GM18907 (cell line): ENCODE measurements at regions not wholly inside any gene's neighbourhood (a gene's known extent, or its start where the extent isn't known, plus 50 kb on each side); places are given as distances from the start of the nearest gene placed in this dataset.
"Not testable (repeated sequence)": the region's sequence is repeated elsewhere in the genome, so short reads cannot be mapped to it uniquely, and the experiment has no call there.

Source experiments
- ATAC-seq: cut with Tn5 transposase; IDR thresholded peaks from one replicate; pipeline ENCODE4 v1.9.1; 2021; ENCODE audit warnings: mild to moderate bottlenecking, moderate library complexity; ENCODE audit not compliant: unreplicated experiment

DNA sequence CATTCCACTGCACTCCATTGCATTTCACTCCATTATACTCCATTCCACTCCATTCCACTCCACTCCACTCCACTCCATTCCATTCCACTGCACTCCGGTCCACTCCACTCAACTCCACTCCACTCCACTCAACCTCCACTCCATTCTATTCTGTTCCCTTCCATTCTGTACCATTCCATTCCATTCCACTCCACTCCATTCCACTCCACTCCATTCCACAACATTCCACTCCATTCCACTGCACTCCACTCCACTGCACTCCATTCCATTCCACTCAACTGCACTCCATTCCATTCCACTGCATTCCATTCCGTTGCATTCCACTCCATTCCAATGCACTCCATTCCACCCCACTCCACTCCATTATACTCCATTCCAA is 2565.3 kb upstream of the TPTE start:
- not testable (repeated sequence) for ATAC-seq

DNA sequence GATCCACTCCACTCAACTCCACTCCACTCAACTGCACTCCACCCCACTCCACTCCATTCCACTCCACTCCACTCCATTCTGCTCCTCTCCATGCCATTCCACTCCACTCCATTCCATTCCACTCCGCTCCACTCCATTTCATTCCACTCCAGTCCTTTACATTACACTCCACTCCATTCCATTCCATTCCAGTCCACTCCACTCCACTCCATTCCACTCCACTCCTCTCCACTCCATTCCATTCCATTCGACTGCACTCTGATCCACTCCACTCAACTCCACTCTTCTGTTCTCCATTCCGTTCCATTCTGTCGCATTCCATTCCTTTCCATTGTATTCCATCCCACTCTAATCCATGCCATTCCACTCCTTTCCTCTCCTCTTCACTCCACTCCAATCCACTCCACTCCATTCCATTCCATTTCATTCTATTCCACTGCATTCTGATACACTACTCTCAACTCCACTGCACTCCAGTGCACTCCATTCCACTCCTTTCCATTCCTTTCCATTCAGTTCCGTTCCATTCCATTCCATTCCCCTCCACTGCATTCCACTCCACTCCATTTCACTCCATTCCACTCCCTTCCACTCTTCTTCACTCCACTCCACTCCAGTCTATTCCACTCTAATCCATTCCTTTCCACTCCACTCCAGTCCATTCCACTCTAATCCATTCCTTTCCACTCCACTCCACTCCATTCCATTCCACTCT is 2564.2 kb upstream of the TPTE start:
- not testable (repeated sequence) for ATAC-seq

DNA sequence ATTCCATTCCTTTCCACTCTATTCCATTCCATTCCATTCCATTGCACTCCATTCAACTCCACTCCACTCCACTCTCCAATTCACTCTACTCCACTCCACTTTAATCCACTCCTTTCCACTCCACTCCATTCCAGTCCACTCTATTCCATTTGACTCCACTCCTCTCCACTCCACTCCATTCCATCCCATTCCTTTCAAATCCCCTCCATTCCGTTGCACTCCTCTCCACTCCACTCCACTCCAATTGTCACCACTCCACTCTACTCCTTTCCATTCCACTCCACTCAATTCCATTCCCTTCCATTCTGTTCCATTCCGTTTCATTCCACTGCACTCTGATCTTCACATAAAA is 2563.7 kb upstream of the TPTE start:
- no peak for ATAC-seq
